Uterus (tissue), 3 donors: ENCODE measurements at regions not wholly inside any gene's neighbourhood (a gene's known extent, or its start where the extent isn't known, plus 50 kb on each side); places are given as distances from the start of the nearest gene placed in this dataset.
A peak's percentile ranks its signal among the peaks of the same experiment; 100 is the strongest.

Experiments used
- DNase-seq, 2 donors: peaks; one replicate each; pipeline ENCODE4 v3.0.0-alpha.2; 2019 to 2020
- H3K27ac ChIP-seq, 2 donors: fragments of 200-600 bp; sonication (generic); 1 replicate in 1 of 2; 2 replicates in 1 of 2; pipeline ENCODE4 v1.5.1; 2016 to 2018
- H3K27me3 ChIP-seq, 2 donors: fragments of 200-600 bp; sonication (generic); one replicate each; pipeline ENCODE4 v1.5.1; 2018 to 2019; ENCODE audit warnings: control low read depth in 1 of 2
- H3K36me3 ChIP-seq, 2 donors: fragments of 200-600 bp; sonication (generic); one replicate each; pipeline ENCODE4 v1.5.1; 2019; ENCODE audit warnings: control low read depth in 1 of 2
- H3K4me1 ChIP-seq, 2 donors: fragments of 200-600 bp; sonication (generic); one replicate each; pipeline ENCODE4 v1.5.1; 2018 to 2019; ENCODE audit warnings: control low read depth in 1 of 2
- H3K4me3 ChIP-seq, 2 donors: fragments of 200-600 bp; sonication (generic); 1 replicate in 1 of 2; 2 replicates in 1 of 2; pipeline ENCODE4 v1.5.1; 2018 to 2019; ENCODE audit warnings: mild to moderate bottlenecking in 1 of 2
- H3K9me3 ChIP-seq, 2 donors: fragments of 200-600 bp; sonication (generic); one replicate each; pipeline ENCODE4 v1.5.1; 2019; ENCODE audit warnings: control low read depth in 1 of 2
- CTCF ChIP-seq, 4 experiments: fragments of 200-600 bp in 2 of 4; fragments of 450-650 bp in 2 of 4; sonication (generic) in 2 of 4; IDR thresholded peaks; one replicate each; pipeline ENCODE4 v1.5.1; 2016 to 2019; ENCODE audit warnings: antibody characterized with exemption in 4 of 4, mild to moderate bottlenecking in 2 of 4, moderate library complexity in 1 of 4
- POLR2A ChIP-seq, 2 donors: fragments of 450-650 bp; IDR thresholded peaks; one replicate each; pipeline ENCODE4 v1.6.1; 2016; ENCODE audit warnings: antibody characterized with exemption in 2 of 2, mild to moderate bottlenecking in 1 of 2, moderate library complexity in 1 of 2
- intact Hi-C: fragments of 100-400 bp; cut with DNase I; formaldehyde crosslinking; loops from one replicate; pipeline ENCODE4 v1.15.1; 2023; ENCODE audit warnings: low total_unique reads
- donor health status: DM: yes; HTN: yes; CAD: no.

- intact Hi-C loops: no loop called here
- Histone ChIP-seq H3K27ac (no peak overlapping the region), H3K9me3 (no peaks in the 10 kb centered on the region), H3K4me3 (no peak overlapping the region), H3K4me1 (peaks cover 0 to 8% of the 10 kb centered on the region in 2 donors), H3K27me3 (no peaks in the 10 kb centered on the region), H3K36me3 (no peaks in the 10 kb centered on the region)
- TF ChIP-seq CTCF (IDR thresholded peaks at IDR 0.05) (no peak), POLR2A (IDR thresholded peaks at IDR 0.05) (no peak)
- DNase-seq: no peak
These were observed 99.4 kb downstream of the ADSS2 start for GRCh38 chr1:244352156-244352830.

- peak; percentile 18 to 30 for DNase-seq
- intact Hi-C loops: no loop called here
- H3K9me3 ChIP-seq: no peaks in the 10 kb centered on the region
- H3K36me3 ChIP-seq: no peaks in the 10 kb centered on the region
- no peak for TF ChIP-seq POLR2A (IDR thresholded peaks at IDR 0.05)
- TF ChIP-seq CTCF (IDR thresholded peaks at IDR 0.05): no peak
- H3K27ac ChIP-seq: peak overlapping the region in 1 of 2 donors; percentile 39
- no peak overlapping the region for H3K4me3 ChIP-seq
- H3K27me3 ChIP-seq: no peaks in the 10 kb centered on the region
- peaks cover 0 to 8% of the 10 kb centered on the region in 2 donors for H3K4me1 ChIP-seq
These were observed 98.1 kb downstream of the ADSS2 start for GRCh38 chr1:244353551-244354091.

- intact Hi-C loops: no loop called here
- no peak overlapping the region for H3K27ac ChIP-seq
- no peak for DNase-seq
- no peaks in the 10 kb centered on the region for H3K36me3 ChIP-seq
- H3K4me3 ChIP-seq: no peak overlapping the region
- no peaks in the 10 kb centered on the region for H3K4me1 ChIP-seq
- no peaks in the 10 kb centered on the region for H3K27me3 ChIP-seq
- no peaks in the 10 kb centered on the region for H3K9me3 ChIP-seq
- TF ChIP-seq POLR2A (IDR thresholded peaks at IDR 0.05): no peak
These were observed 96.9 kb downstream of the ADSS2 start for GRCh38 chr1:244354810-244355278.

GRCh38 chr1:244356376-244356775 is 95.3 kb downstream of the ADSS2 start:
- Histone ChIP-seq H3K27me3 (no peaks in the 10 kb centered on the region), H3K9me3 (no peaks in the 10 kb centered on the region), H3K4me1 (no peaks in the 10 kb centered on the region), H3K27ac (no peak overlapping the region), H3K4me3 (no peak overlapping the region), H3K36me3 (no peaks in the 10 kb centered on the region)
- DNase-seq: no peak
- no peak for TF ChIP-seq CTCF (IDR thresholded peaks at IDR 0.05)
- intact Hi-C loops: no loop called here
